IPS DF 4.7 (cell line): ENCODE measurements at regions not wholly inside any gene's neighbourhood (a gene's known extent, or its start where the extent isn't known, plus 50 kb on each side); places are given as distances from the start of the nearest gene placed in this dataset.

Source experiments
- DNase-seq: peaks from one replicate; pipeline ENCODE4 v3.0.0-alpha.2; 2013; ENCODE audit warnings: low spot score; ENCODE audit errors: extremely low read depth

GRCh38 chr3:193780397-193780796 is 187.4 kb downstream of the OPA1 start:
- DNase-seq: no peak

DNA sequence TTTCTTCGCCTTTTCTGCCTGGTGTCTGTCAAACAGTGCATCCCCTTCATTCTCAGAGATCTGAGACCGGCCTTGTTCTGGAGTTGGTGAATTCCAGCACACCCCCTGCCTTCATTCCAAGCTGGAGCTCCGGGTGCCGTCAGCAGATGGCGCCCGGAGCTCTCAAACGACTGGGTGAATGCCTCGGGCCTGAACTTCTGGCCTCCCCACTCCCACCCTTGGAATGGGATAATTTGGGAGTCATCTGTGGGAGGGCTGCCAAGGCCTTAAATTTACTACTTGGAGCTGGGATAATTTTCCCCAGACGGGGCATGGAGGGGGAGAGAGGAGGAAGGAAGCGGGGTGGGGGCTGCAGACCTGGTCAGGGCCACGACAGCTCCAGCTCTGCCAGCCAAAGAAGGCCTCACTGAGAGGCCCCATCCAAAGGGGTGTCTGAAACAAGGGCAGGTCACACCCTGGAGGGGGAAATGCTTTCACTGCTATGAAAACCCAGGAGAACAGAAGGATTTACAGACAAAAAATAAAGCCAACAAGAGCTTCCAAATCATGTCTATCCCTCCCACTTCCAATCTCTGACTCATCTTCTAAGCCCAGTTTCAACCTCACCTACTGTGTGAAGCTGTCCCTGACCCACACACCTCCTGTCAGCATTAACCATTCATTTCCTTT is 187.9 kb downstream of the OPA1 start:
- no peak for DNase-seq

DNA sequence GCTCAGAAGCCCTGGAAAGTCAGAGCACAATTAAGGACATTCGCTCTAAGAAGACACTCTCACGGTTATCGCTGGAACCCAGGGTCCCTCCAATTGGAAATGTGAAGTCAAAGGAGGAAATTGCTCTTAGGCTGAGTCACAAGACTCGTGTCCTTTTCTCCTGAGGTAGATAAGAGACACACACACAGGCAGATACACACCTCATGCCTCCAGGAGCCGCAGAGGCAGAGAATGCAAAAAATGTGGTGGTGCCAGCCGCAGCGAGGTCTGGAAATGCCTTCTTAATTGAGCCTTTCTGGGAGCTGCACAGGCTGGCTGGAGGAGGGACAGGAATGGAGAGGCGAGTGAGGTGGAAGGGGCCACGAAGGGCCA is 189.3 kb downstream of the OPA1 start:
- no peak for DNase-seq

DNA sequence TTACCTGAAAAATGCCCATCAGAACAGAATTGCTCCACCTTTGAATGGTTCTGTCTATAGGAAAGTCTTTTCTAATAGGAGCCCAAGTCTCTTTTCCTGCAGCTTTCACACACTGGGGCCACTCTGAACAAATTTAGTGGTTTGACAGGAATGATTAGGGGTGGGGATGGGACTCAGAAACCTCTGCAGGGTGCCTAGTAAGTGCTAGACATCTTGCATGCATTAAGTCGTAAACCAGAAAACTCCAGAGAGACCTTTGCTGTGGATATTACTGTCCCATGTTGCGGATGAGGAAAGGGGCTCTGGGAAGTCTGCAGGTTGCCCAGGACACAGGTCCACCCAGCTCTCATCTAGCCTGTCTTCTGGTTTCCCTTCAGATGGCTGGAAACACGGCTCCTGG is 189.7 kb downstream of the OPA1 start:
- no peak for DNase-seq

DNA sequence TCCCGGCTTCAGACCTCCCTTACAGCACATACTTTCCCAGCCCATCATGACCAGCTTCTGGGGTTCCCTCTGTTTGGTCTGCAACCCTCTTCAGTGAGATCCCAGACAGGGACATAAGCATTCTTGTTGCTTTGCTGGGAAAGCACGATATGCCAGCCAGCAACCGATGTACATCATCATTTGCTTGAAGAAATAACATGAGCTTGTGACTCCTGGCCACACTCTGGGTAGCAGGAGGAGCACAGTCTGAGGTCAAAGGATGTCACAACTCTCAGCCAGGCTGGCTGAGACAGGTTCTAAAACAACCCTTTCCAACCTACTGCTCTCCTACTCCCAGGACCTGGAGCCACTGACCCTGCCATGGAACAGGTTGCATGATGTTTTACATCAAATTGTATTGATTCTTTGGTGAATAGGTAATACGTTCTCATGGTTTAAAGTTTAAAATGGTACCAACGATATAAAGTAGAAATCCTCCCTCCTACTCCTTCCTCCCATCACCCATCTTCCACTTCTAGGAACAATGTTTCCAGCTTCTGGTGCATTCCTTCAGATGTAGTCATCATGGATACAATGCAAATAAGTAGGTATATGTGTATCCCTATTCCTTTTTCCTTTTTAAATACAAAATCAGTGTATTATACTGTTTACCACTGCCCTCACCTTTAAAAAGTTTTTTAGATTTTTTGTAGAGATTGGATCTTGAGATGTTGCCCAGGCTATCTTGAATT is 190.3 kb downstream of the OPA1 start:
- no peak for DNase-seq

GRCh38 chr3:193784822-193785221 is 191.8 kb downstream of the OPA1 start:
- DNase-seq: no peak

GRCh38 chr3:193787496-193787870 is 194.5 kb downstream of the OPA1 start:
- no peak for DNase-seq

DNA sequence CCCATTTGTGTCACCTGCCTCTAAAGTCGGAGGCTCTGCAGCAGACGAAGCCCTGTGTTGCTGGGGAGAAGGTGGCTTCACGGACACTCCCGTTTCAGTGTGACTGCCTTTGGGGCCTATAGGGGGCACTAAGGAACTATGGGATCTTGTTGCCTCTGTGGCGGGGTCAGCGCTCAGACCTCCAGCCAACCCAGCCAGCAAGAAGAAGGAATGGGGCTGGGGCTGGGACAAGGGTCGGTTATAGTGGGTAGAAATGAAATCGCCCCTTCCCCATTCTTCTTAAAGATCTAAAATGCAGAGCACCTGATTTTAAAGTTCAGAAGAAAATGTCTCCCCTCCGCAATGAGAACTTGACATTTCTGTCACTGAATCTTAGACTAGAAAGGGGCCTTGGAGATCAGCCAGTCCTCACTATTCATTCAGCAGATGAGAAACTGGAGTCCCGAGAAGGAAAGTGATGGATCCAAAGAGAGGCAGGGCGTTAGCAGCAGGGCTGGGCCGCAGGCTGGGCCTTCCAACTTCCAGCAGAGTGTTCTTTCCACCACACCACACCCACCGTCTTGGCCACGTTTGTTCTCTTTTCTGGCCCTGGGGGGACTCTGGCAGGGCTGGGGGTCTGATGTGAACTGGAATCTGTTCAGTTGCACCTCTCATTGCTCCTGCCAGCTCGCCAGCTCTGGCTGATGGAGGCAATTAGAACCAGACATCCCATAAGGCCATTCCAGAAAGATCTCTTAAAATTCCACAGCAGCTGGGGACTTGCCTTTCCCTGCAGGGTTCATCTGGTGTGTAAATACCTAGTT is 195.4 kb downstream of the OPA1 start:
- DNase-seq: no peak

DNA sequence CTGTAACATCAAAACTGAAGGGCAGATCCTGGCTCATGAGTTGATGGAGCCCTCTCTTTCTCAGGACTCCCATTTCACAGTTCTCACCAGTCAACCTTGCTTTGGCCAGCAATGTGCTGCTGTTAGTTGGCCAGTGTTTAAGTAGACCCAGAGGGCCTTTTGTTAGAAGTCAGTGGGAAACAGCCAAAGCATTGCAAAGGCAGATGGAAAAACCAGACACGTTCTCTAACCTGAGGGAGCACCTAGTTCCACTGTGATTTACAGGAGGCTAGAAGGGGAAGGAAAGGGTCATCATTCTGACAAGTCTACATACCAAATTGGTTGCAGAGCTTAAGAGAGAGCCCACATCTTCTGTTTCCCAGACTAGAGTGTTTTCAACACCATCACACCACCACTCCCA is 196.4 kb downstream of the OPA1 start:
- no peak for DNase-seq

GRCh38 chr3:193790086-193790990 is 197.3 kb downstream of the OPA1 start:
- DNase-seq: no peak

DNA sequence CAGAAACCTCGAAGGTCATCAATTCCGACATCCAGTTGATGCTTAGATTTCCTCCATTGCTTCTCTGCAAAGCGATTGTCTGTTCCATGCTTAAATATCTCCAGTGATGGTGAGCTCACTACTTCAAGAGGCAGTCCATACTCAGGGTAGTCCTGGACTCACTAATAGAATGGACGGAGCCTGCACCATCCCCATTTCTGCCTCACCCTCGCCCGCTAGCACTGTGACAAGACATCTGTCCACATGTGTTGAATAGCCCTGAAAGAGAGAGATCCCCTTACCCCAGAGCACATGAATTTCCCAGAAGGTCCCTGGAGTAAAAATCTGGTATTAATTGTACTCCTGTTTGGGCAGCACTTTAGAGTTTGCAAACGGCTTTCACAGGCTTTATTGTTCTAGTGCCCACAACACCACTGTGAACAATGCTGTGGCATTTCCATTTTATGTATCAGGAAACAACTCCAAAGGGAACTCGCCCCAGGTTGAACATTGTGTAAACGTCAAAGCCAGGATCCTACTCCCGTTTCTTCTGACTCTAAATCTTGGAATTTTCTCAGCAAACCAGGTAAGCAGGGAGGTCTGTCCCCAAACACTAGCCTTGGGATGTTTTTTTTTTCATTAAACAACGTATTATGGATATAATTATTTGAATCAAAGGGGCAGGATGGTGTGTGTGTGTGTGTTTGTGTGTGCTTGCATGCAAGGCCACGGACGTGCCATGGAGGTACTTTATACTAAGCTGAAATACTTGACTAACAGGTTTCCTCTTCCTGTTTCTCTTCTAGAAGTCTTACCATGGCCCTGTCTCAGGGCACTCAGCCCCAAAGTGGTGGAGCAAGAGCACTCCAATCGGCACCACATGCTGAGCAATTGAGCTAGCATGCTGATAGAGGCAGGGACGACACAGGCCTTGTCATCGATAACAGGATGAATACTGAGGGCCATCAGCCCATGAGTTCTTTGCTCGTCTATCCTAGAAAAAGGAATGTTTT is 198.3 kb downstream of the OPA1 start:
- DNase-seq: no peak

DNA sequence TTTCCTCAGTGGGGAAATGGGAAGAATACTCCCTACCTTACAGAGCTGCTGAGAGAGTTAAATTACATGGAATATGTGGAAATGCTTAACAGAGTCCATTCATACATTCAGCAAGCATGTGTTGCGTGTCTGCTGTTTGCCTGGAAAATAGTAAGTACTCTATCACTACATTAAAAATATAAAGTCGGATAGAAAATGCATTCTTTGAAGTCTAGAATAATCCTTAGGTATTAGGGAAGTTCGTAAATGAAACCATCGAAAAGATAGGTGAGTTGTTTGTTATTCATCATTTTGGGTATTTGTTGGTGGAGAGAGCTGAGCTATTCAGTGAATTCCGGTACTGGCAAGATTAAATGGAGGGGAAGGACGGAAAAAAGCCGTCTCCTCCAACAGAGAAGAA is 200.1 kb downstream of the OPA1 start:
- DNase-seq: no peak

- no peak for DNase-seq
Observed at GRCh38 chr3:193794002-193794881, 201.2 kb downstream of the OPA1 start.

GRCh38 chr3:193795062-193795690 is 202.2 kb downstream of the OPA1 start:
- no peak for DNase-seq

DNA sequence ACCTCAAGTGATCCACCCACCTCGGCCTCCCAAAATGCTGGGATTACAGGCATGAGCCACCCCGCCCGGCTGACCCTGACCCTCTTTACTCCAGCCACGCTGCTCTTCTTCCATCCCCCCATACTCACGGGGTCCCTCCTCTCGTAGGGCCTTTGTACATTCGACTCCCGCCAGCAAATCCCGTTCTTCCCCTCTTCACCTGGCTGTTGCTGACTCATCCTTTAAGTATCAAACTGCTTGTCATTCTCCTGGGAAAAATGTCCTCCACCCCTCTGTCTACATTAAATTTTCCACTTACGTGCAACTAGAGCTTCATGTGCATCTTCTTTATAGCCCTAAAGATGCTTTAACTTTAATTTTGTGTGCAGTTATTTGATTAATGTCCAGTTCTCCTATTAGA is 203.1 kb downstream of the OPA1 start:
- DNase-seq: no peak

DNA sequence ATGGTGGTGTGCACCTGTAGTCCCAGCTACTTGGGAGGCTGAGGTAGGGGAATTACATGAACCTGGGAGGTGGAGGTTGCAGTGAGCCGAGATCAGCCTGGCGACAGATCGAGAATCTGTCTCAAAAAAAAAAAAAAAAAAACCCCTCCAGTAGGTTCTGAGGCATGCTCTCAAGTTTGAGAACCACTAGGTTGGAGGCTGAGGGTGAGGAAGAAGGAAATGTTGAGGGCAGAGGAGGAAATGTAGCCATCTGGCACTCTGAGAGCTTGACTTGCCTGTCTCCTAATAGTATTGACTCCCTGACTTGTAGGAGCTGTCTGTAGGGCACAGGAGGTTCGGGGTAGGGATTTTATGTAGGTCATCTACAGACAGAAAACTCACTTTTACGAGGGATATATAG is 204.6 kb downstream of the OPA1 start:
- no peak for DNase-seq

DNA sequence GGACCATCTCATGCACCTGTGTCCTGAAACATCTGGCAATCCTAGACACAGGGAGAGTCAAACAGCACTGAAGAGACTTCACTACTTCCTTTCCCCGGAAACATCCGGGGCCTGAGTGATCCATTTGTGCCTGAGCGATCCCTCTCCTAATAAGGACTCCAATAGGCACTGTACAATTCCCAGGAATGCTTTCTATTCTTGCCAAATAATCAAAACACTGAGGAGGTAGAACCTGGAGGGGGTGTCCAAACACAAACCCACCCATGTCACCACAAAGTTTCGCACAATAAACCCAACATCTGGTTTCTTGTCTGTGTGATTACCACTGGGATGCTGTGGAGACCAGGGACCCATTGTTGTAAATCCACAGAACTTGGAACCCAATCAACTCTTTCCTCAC is 205.0 kb downstream of the OPA1 start:
- DNase-seq: no peak

- DNase-seq: no peak
Observed at GRCh38 chr3:193800138-193801043, 207.4 kb downstream of the OPA1 start.
